ENCODE measurements at regions not wholly inside any gene's neighbourhood (a gene's known extent, or its start where the extent isn't known, plus 50 kb on each side); places are given as distances from the start of the nearest gene placed in this dataset.

GRCh38 chr19:30266687-30267086 is 105.5 kb upstream of the ZNF536 start:
- no peak for ATAC-seq (ENCODE audit: low FRiP score)
- DNase-seq (ENCODE audit: low spot score) = no peak
- TF ChIP-seq CTCF (IDR thresholded peaks at IDR 0.05) = no peak

GRCh38 chr19:30267332-30267731 is 104.9 kb upstream of the ZNF536 start:
- ATAC-seq (ENCODE audit: low FRiP score) = no peak

GRCh38 chr19:30268601-30269000 is 103.6 kb upstream of the ZNF536 start:
- no peak for DNase-seq (ENCODE audit: low spot score)
- TF ChIP-seq CTCF (IDR thresholded peaks at IDR 0.05) = no peak
- no peak for ATAC-seq (ENCODE audit: low FRiP score)

More at GRCh38 chr19:30267332-30267731, 104.9 kb upstream of the ZNF536 start:
- DNase-seq (ENCODE audit: low spot score) = no peak
- no peak for TF ChIP-seq CTCF (IDR thresholded peaks at IDR 0.05)

- ATAC-seq (ENCODE audit: low FRiP score) = no peak
- DNase-seq (ENCODE audit: low spot score) = no peak
- no peak for TF ChIP-seq CTCF (IDR thresholded peaks at IDR 0.05)
Observed at GRCh38 chr19:30269638-30270037, 102.5 kb upstream of the ZNF536 start.

- TF ChIP-seq CTCF (IDR thresholded peaks at IDR 0.05) = no peak
- DNase-seq (ENCODE audit: low spot score) (no peak), ATAC-seq (ENCODE audit: low FRiP score) (no peak)
Observed at GRCh38 chr19:30271816-30272215, 100.4 kb upstream of the ZNF536 start.

- ATAC-seq (ENCODE audit: low FRiP score) (no peak), DNase-seq (ENCODE audit: low spot score) (no peak)
- TF ChIP-seq CTCF (IDR thresholded peaks at IDR 0.05) = no peak
Observed at GRCh38 chr19:30272554-30272953, 99.6 kb upstream of the ZNF536 start.

GRCh38 chr19:30273184-30273583 is 99.0 kb upstream of the ZNF536 start:
- ATAC-seq (ENCODE audit: low FRiP score) = no peak
- no peak for DNase-seq (ENCODE audit: low spot score)
- no peak for TF ChIP-seq CTCF (IDR thresholded peaks at IDR 0.05)

Measured in omental fat pad (tissue), 3 donors.